CD8-positive, alpha-beta memory T cell (primary cell): ENCODE measurements at regions not wholly inside any gene's neighbourhood (a gene's known extent, or its start where the extent isn't known, plus 50 kb on each side); places are given as distances from the start of the nearest gene placed in this dataset.

Experiments used
- CTCF ChIA-PET: fragments of 350-600 bp; sonication (Branson Sonifier 250); formaldehyde crosslinking; loops from one replicate; lab custom pipeline; 2021; ENCODE audit warnings: antibody characterized with exemption; lab: Charles Lee
- POLR2A ChIA-PET: fragments of 350-600 bp; sonication (Branson Sonifier 250); formaldehyde crosslinking; loops from one replicate; lab custom pipeline; 2021; ENCODE audit warnings: antibody characterized with exemption; lab: Charles Lee
- DNase-seq, 5 donors: peaks; one replicate each; pipeline versions ENCODE4 v3.0.0 to v3.0.0-alpha.2; 2020 to 2022; ENCODE audit warnings: mixed read lengths in 1 of 5
- H3K27ac ChIP-seq: one replicate; pipeline ENCODE4 v1.7.0; 2013; ENCODE audit warnings: low read depth, mild to moderate bottlenecking, low read length, moderate library complexity
- H3K27me3 ChIP-seq: 2 replicates; pipeline ENCODE4 v1.7.0; 2013; ENCODE audit warnings: low read length, mild to moderate bottlenecking; ENCODE audit not compliant: insufficient read depth, poor library complexity, severe bottlenecking
- H3K36me3 ChIP-seq: 2 replicates; pipeline ENCODE4 v1.7.0; 2013; ENCODE audit warnings: mild to moderate bottlenecking, low read length, moderate library complexity; ENCODE audit not compliant: insufficient read depth
- H3K4me1 ChIP-seq: 2 replicates; pipeline ENCODE4 v1.7.0; 2013; ENCODE audit warnings: mild to moderate bottlenecking, low read length, moderate library complexity; ENCODE audit not compliant: insufficient read depth
- H3K4me3 ChIP-seq: 2 replicates; pipeline ENCODE4 v1.7.0; 2013; ENCODE audit warnings: mild to moderate bottlenecking, low read length
- H3K9me3 ChIP-seq: 2 replicates; pipeline ENCODE4 v1.7.0; 2013; ENCODE audit warnings: mild to moderate bottlenecking, low read length
- H3K27ac Mint-ChIP-seq, 8 donors: one replicate each; pipeline ENCODE4 v1.8.0; 2020 to 2021; ENCODE audit warnings: mixed read lengths in 8 of 8, mild to moderate bottlenecking in 6 of 8, inconsistent platforms in 3 of 8, moderate library complexity in 3 of 8
- H3K27me3 Mint-ChIP-seq, 2 donors: one replicate each; pipeline ENCODE4 v1.8.0; 2020 to 2021; ENCODE audit warnings: mixed read lengths in 2 of 2, mild to moderate bottlenecking in 1 of 2, moderate library complexity in 1 of 2
- H3K36me3 Mint-ChIP-seq, 3 donors: one replicate each; pipeline ENCODE4 v1.8.0; 2020 to 2021; ENCODE audit warnings: mixed read lengths in 3 of 3, inconsistent platforms in 1 of 3, mild to moderate bottlenecking in 1 of 3
- H3K4me1 Mint-ChIP-seq, 3 donors: one replicate each; pipeline ENCODE4 v1.8.0; 2020 to 2021; ENCODE audit warnings: mixed read lengths in 3 of 3, inconsistent platforms in 1 of 3, mild to moderate bottlenecking in 1 of 3
- H3K4me3 Mint-ChIP-seq, 7 donors: one replicate each; pipeline ENCODE4 v1.8.0; 2020 to 2021; ENCODE audit warnings: mixed read lengths in 7 of 7, mild to moderate bottlenecking in 6 of 7, moderate library complexity in 4 of 7, inconsistent platforms in 2 of 7
- H3K9me3 Mint-ChIP-seq, 5 donors: one replicate each; pipeline ENCODE4 v1.8.0; 2020 to 2022; ENCODE audit warnings: mixed read lengths in 5 of 5, mild to moderate bottlenecking in 3 of 5, moderate library complexity in 2 of 5, inconsistent platforms in 1 of 5

- H3K27me3 Mint-ChIP-seq: peaks cover 0 to 4% of the 10 kb centered on the region in 2 donors
- DNase-seq: no peak
- H3K27ac ChIP-seq: no peak overlapping the region
- ChIA-PET POLR2A (no interaction called here), CTCF (no interaction called here)
- no peaks in the 10 kb centered on the region for H3K4me1 Mint-ChIP-seq
- H3K9me3 ChIP-seq: no peaks in the 10 kb centered on the region
- no peaks in the 10 kb centered on the region for H3K36me3 ChIP-seq
- H3K27ac Mint-ChIP-seq: no peak overlapping the region
- no peak overlapping the region for H3K4me3 ChIP-seq
- H3K36me3 Mint-ChIP-seq: no peaks in the 10 kb centered on the region
- no peaks in the 10 kb centered on the region for H3K9me3 Mint-ChIP-seq
- no peaks in the 10 kb centered on the region for H3K4me1 ChIP-seq
- no peak overlapping the region for H3K4me3 Mint-ChIP-seq
- no peaks in the 10 kb centered on the region for H3K27me3 ChIP-seq
Observed at GRCh38 chr6:99137314-99137713, 189.6 kb upstream of the FBXL4 start.

- CTCF ChIA-PET: no interaction called here
Observed at GRCh38 chr6:99136488-99136887, 188.7 kb upstream of the FBXL4 start.

GRCh38 chr6:99132026-99132635 is 184.4 kb upstream of the FBXL4 start:
- peaks cover 0 to 4% of the 10 kb centered on the region in 2 donors for H3K27me3 Mint-ChIP-seq
- H3K36me3 Mint-ChIP-seq: no peaks in the 10 kb centered on the region
- ChIA-PET CTCF (no interaction called here), POLR2A (no interaction called here)
- no peaks in the 10 kb centered on the region for H3K4me1 ChIP-seq
- H3K9me3 Mint-ChIP-seq: no peaks in the 10 kb centered on the region
- no peaks in the 10 kb centered on the region for H3K4me1 Mint-ChIP-seq
- H3K9me3 ChIP-seq: no peaks in the 10 kb centered on the region
- no peak overlapping the region for H3K4me3 Mint-ChIP-seq
- no peaks in the 10 kb centered on the region for H3K27me3 ChIP-seq
- no peak for DNase-seq
- no peak overlapping the region for H3K4me3 ChIP-seq
- H3K27ac ChIP-seq: no peak overlapping the region
- no peaks in the 10 kb centered on the region for H3K36me3 ChIP-seq
- H3K27ac Mint-ChIP-seq: no peak overlapping the region

More at GRCh38 chr6:99136488-99136887, 188.7 kb upstream of the FBXL4 start:
- Histone ChIP-seq H3K4me1 (no peaks in the 10 kb centered on the region), H3K27ac (no peak overlapping the region), H3K36me3 (no peaks in the 10 kb centered on the region), H3K27me3 (no peaks in the 10 kb centered on the region), H3K4me3 (no peak overlapping the region), H3K9me3 (no peaks in the 10 kb centered on the region)
- Mint-ChIP-seq H3K27me3 (peaks cover 0 to 4% of the 10 kb centered on the region in 2 donors), H3K27ac (no peak overlapping the region), H3K4me1 (no peaks in the 10 kb centered on the region), H3K9me3 (no peaks in the 10 kb centered on the region), H3K4me3 (no peak overlapping the region), H3K36me3 (no peaks in the 10 kb centered on the region)
- POLR2A ChIA-PET: no interaction called here
- no peak for DNase-seq

GRCh38 chr6:99130897-99131873 is 183.4 kb upstream of the FBXL4 start:
- Mint-ChIP-seq H3K9me3 (no peaks in the 10 kb centered on the region), H3K27ac (no peak overlapping the region)

GRCh38 chr6:99129835-99130234 is 182.1 kb upstream of the FBXL4 start:
- no peak overlapping the region for H3K4me3 ChIP-seq
- POLR2A ChIA-PET: no interaction called here
- DNase-seq: no peak
- H3K4me1 ChIP-seq: no peaks in the 10 kb centered on the region
- H3K4me1 Mint-ChIP-seq: no peaks in the 10 kb centered on the region
- CTCF ChIA-PET: no interaction called here
- no peaks in the 10 kb centered on the region for H3K36me3 ChIP-seq
- no peaks in the 10 kb centered on the region for H3K27me3 ChIP-seq
- no peak overlapping the region for H3K4me3 Mint-ChIP-seq
- no peaks in the 10 kb centered on the region for H3K36me3 Mint-ChIP-seq
- H3K27me3 Mint-ChIP-seq: peaks cover 0 to 3% of the 10 kb centered on the region in 2 donors
- H3K27ac ChIP-seq: no peak overlapping the region
- H3K27ac Mint-ChIP-seq: no peak overlapping the region
- H3K9me3 ChIP-seq: no peaks in the 10 kb centered on the region
- no peaks in the 10 kb centered on the region for H3K9me3 Mint-ChIP-seq

More at GRCh38 chr6:99130897-99131873, 183.4 kb upstream of the FBXL4 start:
- CTCF ChIA-PET: no interaction called here
- no peaks in the 10 kb centered on the region for H3K4me1 Mint-ChIP-seq
- H3K4me3 Mint-ChIP-seq: no peak overlapping the region
- H3K36me3 Mint-ChIP-seq: no peaks in the 10 kb centered on the region
- peaks cover 0 to 4% of the 10 kb centered on the region in 2 donors for H3K27me3 Mint-ChIP-seq
- no peaks in the 10 kb centered on the region for H3K4me1 ChIP-seq
- no peak overlapping the region for H3K4me3 ChIP-seq
- no peaks in the 10 kb centered on the region for H3K27me3 ChIP-seq
- POLR2A ChIA-PET: no interaction called here
- no peaks in the 10 kb centered on the region for H3K9me3 ChIP-seq
- no peaks in the 10 kb centered on the region for H3K36me3 ChIP-seq
- no peak overlapping the region for H3K27ac ChIP-seq
- DNase-seq: no peak

GRCh38 chr6:99121748-99122147 is 174.0 kb upstream of the FBXL4 start:
- no peaks in the 10 kb centered on the region for H3K27me3 ChIP-seq

GRCh38 chr6:99120641-99121040 is 172.9 kb upstream of the FBXL4 start:
- no peak overlapping the region for H3K27ac ChIP-seq
- CTCF ChIA-PET: interaction anchor here (1.9 kb wide), 1 partner anchor 11 kb away, joined by 8 read pairs; no protein-coding TSS in a partner anchor
- no peaks in the 10 kb centered on the region for H3K9me3 Mint-ChIP-seq

More at GRCh38 chr6:99121748-99122147, 174.0 kb upstream of the FBXL4 start:
- Mint-ChIP-seq H3K27ac (no peak overlapping the region), H3K9me3 (no peaks in the 10 kb centered on the region), H3K27me3 (peaks cover 5 to 31% of the 10 kb centered on the region in 2 donors), H3K4me3 (no peak overlapping the region), H3K36me3 (no peaks in the 10 kb centered on the region), H3K4me1 (no peaks in the 10 kb centered on the region)
- ChIA-PET POLR2A (no interaction called here), CTCF (no interaction called here)
- H3K9me3 ChIP-seq: no peaks in the 10 kb centered on the region
- no peak for DNase-seq
- H3K4me1 ChIP-seq: no peaks in the 10 kb centered on the region
- no peak overlapping the region for H3K27ac ChIP-seq
- H3K4me3 ChIP-seq: no peak overlapping the region
- H3K36me3 ChIP-seq: no peaks in the 10 kb centered on the region

More at GRCh38 chr6:99120641-99121040, 172.9 kb upstream of the FBXL4 start:
- POLR2A ChIA-PET: no interaction called here
- Histone ChIP-seq H3K36me3 (no peaks in the 10 kb centered on the region), H3K27me3 (no peaks in the 10 kb centered on the region), H3K4me3 (no peak overlapping the region), H3K4me1 (no peaks in the 10 kb centered on the region), H3K9me3 (no peaks in the 10 kb centered on the region)
- DNase-seq: no peak
- H3K27ac Mint-ChIP-seq: no peak overlapping the region
- H3K36me3 Mint-ChIP-seq: no peaks in the 10 kb centered on the region
- peaks cover 5 to 40% of the 10 kb centered on the region in 2 donors for H3K27me3 Mint-ChIP-seq
- no peaks in the 10 kb centered on the region for H3K4me1 Mint-ChIP-seq
- no peak overlapping the region for H3K4me3 Mint-ChIP-seq
